ENCODE measurements at regions not wholly inside any gene's neighbourhood (a gene's known extent, or its start where the extent isn't known, plus 50 kb on each side); places are given as distances from the start of the nearest gene placed in this dataset.

- TF ChIP-seq ZNF530 (tag by site-specific recombination; IDR thresholded peaks at IDR 0.05; ENCODE audit: low read depth) (no peak), SETDB1 (IDR thresholded peaks at IDR 0.05; ENCODE audit: insufficient read length, low read length) (no peak), ZNF404 (tag by site-specific recombination; IDR thresholded peaks at IDR 0.05) (no peak), ZNF791 (tag by site-specific recombination; IDR thresholded peaks at IDR 0.05) (no peak), SCRT2 (tag by site-specific recombination; IDR thresholded peaks at IDR 0.05) (no peak)
Observed at GRCh38 chr2:220858101-220858500, 714.0 kb downstream of the EPHA4 start (continued).

- Histone ChIP-seq H3K9me3 (ENCODE audit: control insufficient read depth, insufficient read depth, low read depth, low read length) (no peaks in the 10 kb centered on the region), H3K36me3 (ENCODE audit: control insufficient read depth in 2 of 2, insufficient read depth in 1 of 2, low read length in 2 of 2) (no peaks in the 10 kb centered on the region), H3K4me1 (ENCODE audit: control insufficient read depth, insufficient read depth, low read length) (peaks cover 8% of the 10 kb centered on the region; the same call in 1 of the 2 replicates), H3K4me3 (ENCODE audit: low read depth, low read length) (no peak overlapping the region), H3K27ac (ENCODE audit: extremely low read depth, low read depth, low read length) (no peak overlapping the region)
- TF ChIP-seq ZBTB44 (tag by site-specific recombination; IDR thresholded peaks at IDR 0.05) (no peak), ZNF488 (tag by site-specific recombination; IDR thresholded peaks at IDR 0.05) (no peak), ZNF2 (tag by site-specific recombination; IDR thresholded peaks at IDR 0.05) (no peak), ZBTB7A (tag by site-specific recombination; IDR thresholded peaks at IDR 0.05; ENCODE audit: low read depth) (no peak), ZNF621 (tag by site-specific recombination; IDR thresholded peaks at IDR 0.05) (no peak), HOXA7 (CRISPR knock-in tag; IDR thresholded peaks at IDR 0.05; ENCODE audit: borderline replicate concordance) (no peak), GLIS2 (tag by site-specific recombination; IDR thresholded peaks at IDR 0.05) (no peak), ZNF184 (tag by site-specific recombination; IDR thresholded peaks at IDR 0.05) (no peak), GLIS1 (tag by site-specific recombination; IDR thresholded peaks at IDR 0.05) (no peak), ZNF16 (tag by site-specific recombination; IDR thresholded peaks at IDR 0.05; ENCODE audit: low read depth) (no peak), PRDM4 (tag by site-specific recombination; IDR thresholded peaks at IDR 0.05) (no peak), ZNF639 (tag by site-specific recombination; IDR thresholded peaks at IDR 0.05) (no peak), ZFP37 (tag by site-specific recombination; IDR thresholded peaks at IDR 0.05) (no peak), ZNF138 (tag by site-specific recombination; IDR thresholded peaks at IDR 0.05; ENCODE audit: borderline replicate concordance) (no peak), ZNF548 (tag by site-specific recombination; IDR thresholded peaks at IDR 0.05) (no peak), ZNF645 (tag by site-specific recombination; IDR thresholded peaks at IDR 0.05) (no peak), ZNF521 (tag by site-specific recombination; IDR thresholded peaks at IDR 0.05) (no peak), TRIM28 (IDR thresholded peaks at IDR 0.05; ENCODE audit: borderline replicate concordance, low read length) (no peak), ZNF132 (tag by site-specific recombination; IDR thresholded peaks at IDR 0.05; ENCODE audit: borderline replicate concordance) (no peak), ZNF48 (tag by site-specific recombination; IDR thresholded peaks at IDR 0.05) (no peak)
- CTCF ChIA-PET: no interaction called here
- POLR2A ChIA-PET: no interaction called here
Observed at GRCh38 chr2:220871909-220872308, 700.2 kb downstream of the EPHA4 start.
